HUES48 (cell line): ENCODE measurements at regions not wholly inside any gene's neighbourhood (a gene's known extent, or its start where the extent isn't known, plus 50 kb on each side); places are given as distances from the start of the nearest gene placed in this dataset.

ENCODE experiments used
- H3K27ac ChIP-seq: one replicate; pipeline ENCODE4 v1.7.0; 2013; ENCODE audit warnings: low read depth, low read length, inconsistent platforms
- H3K27me3 ChIP-seq: 2 replicates; pipeline ENCODE4 v1.6.1; 2013; ENCODE audit warnings: mild to moderate bottlenecking, low read length; ENCODE audit not compliant: control insufficient read depth, insufficient read depth
- H3K36me3 ChIP-seq: 2 replicates; pipeline ENCODE4 v1.6.1; 2013; ENCODE audit warnings: low read length; ENCODE audit not compliant: control insufficient read depth, insufficient read depth
- H3K4me1 ChIP-seq: 2 replicates; pipeline ENCODE4 v1.6.1; 2013; ENCODE audit warnings: mild to moderate bottlenecking, low read length; ENCODE audit not compliant: control insufficient read depth, insufficient read depth
- H3K4me3 ChIP-seq: 2 replicates; pipeline ENCODE4 v1.5.1; 2013; ENCODE audit warnings: mild to moderate bottlenecking, low read depth, low read length
- H3K9ac ChIP-seq: 2 replicates; pipeline ENCODE4 v1.6.1; 2013; ENCODE audit warnings: mild to moderate bottlenecking, low read depth, low read length, moderate library complexity
- H3K9me3 ChIP-seq: 2 replicates; pipeline ENCODE4 v1.6.1; 2013; ENCODE audit warnings: low read length; ENCODE audit not compliant: control insufficient read depth, insufficient read depth

DNA sequence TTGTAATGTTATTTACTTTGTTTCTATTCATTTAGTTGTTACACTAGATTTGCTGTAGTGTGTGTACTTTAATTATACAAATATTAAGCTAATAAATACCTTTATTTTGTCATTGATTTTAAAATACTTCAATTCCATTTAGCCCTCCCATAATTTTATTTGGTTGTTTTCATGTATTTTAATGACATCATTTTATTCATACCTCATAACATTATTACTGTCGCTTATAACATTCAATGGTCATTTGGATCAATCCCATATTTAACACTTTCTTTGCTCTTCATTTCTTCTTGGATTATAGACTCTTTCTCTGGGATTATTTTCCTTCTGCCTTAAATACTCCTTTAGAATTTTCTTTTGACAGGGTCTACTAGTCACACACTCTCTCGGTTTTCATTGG, 86.6 kb upstream of the CAND1 start:
- Histone ChIP-seq H3K36me3 (no peaks in the 10 kb centered on the region), H3K4me1 (no peaks in the 10 kb centered on the region), H3K27ac (no peak overlapping the region), H3K27me3 (no peaks in the 10 kb centered on the region), H3K9me3 (no peaks in the 10 kb centered on the region), H3K4me3 (no peak overlapping the region), H3K9ac (no peak overlapping the region)

GRCh38 chr12:67193704-67194103, 75.5 kb upstream of the CAND1 start:
- peaks cover under 1% of the 10 kb centered on the region; the same call in 1 of the 2 replicates for H3K4me1 ChIP-seq
- H3K4me3 ChIP-seq: no peak overlapping the region
- H3K27me3 ChIP-seq: no peaks in the 10 kb centered on the region
- H3K9ac ChIP-seq: no peak overlapping the region
- H3K27ac ChIP-seq: no peak overlapping the region
- no peaks in the 10 kb centered on the region for H3K36me3 ChIP-seq
- no peaks in the 10 kb centered on the region for H3K9me3 ChIP-seq

GRCh38 chr12:67200386-67200785, 68.8 kb upstream of the CAND1 start:
- peaks cover 25% of the 10 kb centered on the region for H3K4me1 ChIP-seq
- H3K27me3 ChIP-seq: no peaks in the 10 kb centered on the region
- H3K27ac ChIP-seq: no peak overlapping the region
- H3K36me3 ChIP-seq: no peaks in the 10 kb centered on the region
- H3K9ac ChIP-seq: no peak overlapping the region
- H3K4me3 ChIP-seq: no peak overlapping the region
- H3K9me3 ChIP-seq: no peaks in the 10 kb centered on the region

- Histone ChIP-seq H3K9ac (no peak overlapping the region), H3K9me3 (no peaks in the 10 kb centered on the region), H3K27ac (peak overlapping the region; percentile 8), H3K4me1 (peaks cover 25% of the 10 kb centered on the region), H3K36me3 (no peaks in the 10 kb centered on the region), H3K27me3 (no peaks in the 10 kb centered on the region), H3K4me3 (no peak overlapping the region)
These were observed 67.0 kb upstream of the CAND1 start for GRCh38 chr12:67202011-67202677.

GRCh38 chr12:67202678-67203012, 66.5 kb upstream of the CAND1 start:
- Histone ChIP-seq H3K27me3 (no peaks in the 10 kb centered on the region), H3K36me3 (no peaks in the 10 kb centered on the region), H3K9me3 (no peaks in the 10 kb centered on the region), H3K9ac (no peak overlapping the region), H3K27ac (no peak overlapping the region), H3K4me3 (no peak overlapping the region), H3K4me1 (peaks cover 25% of the 10 kb centered on the region)

DNA sequence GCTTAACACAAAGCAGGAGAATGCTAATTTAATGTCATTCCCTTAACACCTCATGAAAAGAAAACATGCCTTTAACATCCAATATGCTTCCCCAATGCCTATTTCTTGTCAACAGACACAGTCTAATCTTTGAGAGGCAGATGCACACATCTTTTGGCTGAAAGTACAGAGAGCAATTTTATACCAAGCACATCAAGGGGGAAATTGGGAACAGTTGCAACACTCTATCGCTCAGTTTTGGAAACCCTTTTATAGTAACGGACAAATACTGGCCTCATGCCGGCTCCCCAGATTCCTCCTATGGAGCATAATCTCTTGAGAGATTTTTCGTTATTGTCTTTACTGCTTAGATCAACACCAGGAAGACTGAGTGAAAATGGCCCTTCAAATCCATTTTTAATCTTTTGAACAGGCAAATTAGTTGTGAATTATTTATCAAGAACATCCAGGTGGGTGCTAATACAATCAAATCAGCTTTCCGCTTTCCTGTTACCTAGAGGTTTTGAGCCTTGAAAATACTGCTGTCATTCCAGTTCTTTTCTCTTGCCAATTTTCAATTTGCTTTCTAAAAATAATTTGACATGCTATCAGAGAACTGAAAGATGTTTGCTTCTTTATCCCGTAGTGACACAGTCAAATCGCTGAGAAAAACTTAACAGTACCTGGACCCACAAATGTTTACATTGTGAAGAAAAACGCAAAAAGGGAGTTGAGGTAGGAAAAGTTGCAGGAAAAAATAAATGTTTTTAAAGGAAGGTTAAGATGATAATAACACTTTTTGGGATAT, 60.7 kb upstream of the CAND1 start:
- H3K36me3 ChIP-seq: no peaks in the 10 kb centered on the region

GRCh38 chr12:67211029-67211428, 58.1 kb upstream of the CAND1 start:
- Histone ChIP-seq H3K27ac (no peak overlapping the region), H3K9ac (no peak overlapping the region), H3K27me3 (no peaks in the 10 kb centered on the region), H3K4me1 (no peaks in the 10 kb centered on the region), H3K9me3 (no peaks in the 10 kb centered on the region), H3K4me3 (no peak overlapping the region), H3K36me3 (no peaks in the 10 kb centered on the region)

More for the DNA sequence above, 60.7 kb upstream of the CAND1 start:
- no peaks in the 10 kb centered on the region for H3K4me1 ChIP-seq
- no peaks in the 10 kb centered on the region for H3K27me3 ChIP-seq
- no peaks in the 10 kb centered on the region for H3K9me3 ChIP-seq
- H3K27ac ChIP-seq: no peak overlapping the region
- no peak overlapping the region for H3K4me3 ChIP-seq
- H3K9ac ChIP-seq: no peak overlapping the region

- Histone ChIP-seq H3K4me3 (no peak overlapping the region), H3K9me3 (no peaks in the 10 kb centered on the region), H3K27ac (no peak overlapping the region), H3K36me3 (no peaks in the 10 kb centered on the region), H3K4me1 (no peaks in the 10 kb centered on the region), H3K9ac (no peak overlapping the region), H3K27me3 (no peaks in the 10 kb centered on the region)
These were observed 57.7 kb upstream of the CAND1 start for GRCh38 chr12:67211494-67211893.

DNA sequence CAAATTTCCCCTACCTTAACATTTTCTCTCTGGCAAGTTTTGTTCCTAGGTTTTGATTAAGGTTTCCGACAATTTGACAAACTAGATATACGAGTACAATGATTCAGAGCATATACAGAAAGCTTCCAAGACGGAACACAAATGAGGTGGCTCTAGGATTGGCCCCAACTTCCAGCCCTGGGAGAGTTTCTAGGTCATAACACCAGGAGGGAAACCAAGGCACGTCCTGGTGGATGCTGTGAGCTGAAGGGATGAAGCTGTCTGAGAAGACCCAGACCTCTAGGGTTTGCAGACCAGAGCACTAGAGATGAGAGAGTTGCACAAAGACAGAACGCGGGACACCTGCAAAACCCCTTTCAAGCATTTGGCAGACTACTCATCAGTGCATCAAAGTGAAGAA, 51.5 kb upstream of the CAND1 start:
- H3K4me1 ChIP-seq: peaks cover 5% of the 10 kb centered on the region; the same call in 1 of the 2 replicates
- H3K27me3 ChIP-seq: no peaks in the 10 kb centered on the region
- H3K36me3 ChIP-seq: no peaks in the 10 kb centered on the region
- H3K9me3 ChIP-seq: no peaks in the 10 kb centered on the region
- no peak overlapping the region for H3K27ac ChIP-seq
- H3K4me3 ChIP-seq: no peak overlapping the region
- H3K9ac ChIP-seq: no peak overlapping the region
